Lower leg skin (tissue), 4 donors: ENCODE measurements at regions not wholly inside any gene's neighbourhood (a gene's known extent, or its start where the extent isn't known, plus 50 kb on each side); places are given as distances from the start of the nearest gene placed in this dataset.

Experiments
- DNase-seq, 2 donors: peaks; one replicate each; pipeline ENCODE4 v3.0.0-alpha.2; 2019; ENCODE audit warnings: low spot score in 2 of 2
- H3K4me3 ChIP-seq: fragments of 200-600 bp; sonication (generic); 2 replicates; pipeline ENCODE4 v1.5.1; 2017; ENCODE audit warnings: mild to moderate bottlenecking, low read depth; ENCODE audit not compliant: poor library complexity, severe bottlenecking
- POLR2A ChIP-seq, 2 donors: fragments of 450-650 bp; IDR thresholded peaks; one replicate each; pipeline ENCODE4 v1.6.1; 2016 to 2017; ENCODE audit warnings: antibody characterized with exemption in 2 of 2, mild to moderate bottlenecking in 1 of 2, moderate library complexity in 1 of 2
- WGBS, 2 donors: methylation state at CpG; one replicate each; pipeline ENCODE4 v1.1.5; 2018; 5-methylcytosine and 5-hydroxymethylcytosine counted together
- intact Hi-C: fragments of 100-400 bp; cut with DNase I; formaldehyde crosslinking; loops from one replicate; pipeline ENCODE4 v1.15.0; 2023; ENCODE audit warnings: low total_unique reads
- TF ChIP-seq, protein P1 (sequence below), 3 donors: fragments of 450-650 bp; IDR thresholded peaks; one replicate each; pipeline ENCODE4 v1.5.1; 2016; ENCODE audit warnings: antibody characterized with exemption in 3 of 3, mild to moderate bottlenecking in 3 of 3, moderate library complexity in 2 of 3

DNA sequence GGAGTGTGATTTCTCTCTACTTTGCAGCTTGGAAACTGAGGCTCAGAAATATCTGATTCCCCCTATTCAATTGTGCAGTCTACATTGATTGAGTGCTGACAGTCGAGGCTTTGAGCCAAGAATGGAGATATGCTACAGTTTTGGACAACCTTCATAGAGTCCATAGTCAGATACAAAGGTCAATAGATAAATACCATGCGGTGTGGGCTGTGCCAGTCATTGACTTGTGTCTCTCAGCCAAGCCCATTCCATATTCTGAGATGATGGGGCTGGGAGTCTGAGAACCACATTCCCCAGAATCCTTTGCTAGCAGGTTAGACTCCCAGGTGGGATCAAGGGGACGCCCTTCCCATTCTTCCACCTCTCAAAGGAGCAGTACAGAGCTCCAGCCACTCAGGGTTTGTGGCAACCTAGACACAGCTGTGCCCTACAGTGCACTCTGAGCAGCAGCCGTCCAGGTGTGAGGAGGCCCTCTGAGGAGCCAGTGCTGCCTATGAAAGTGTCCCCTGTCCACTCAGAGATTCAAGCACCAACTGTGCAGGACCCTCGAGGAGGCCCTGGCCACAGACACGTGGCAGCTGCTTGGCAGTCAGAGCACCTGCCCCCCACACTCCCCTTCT lies 348.3 kb downstream of the CYRIA start:
- TF ChIP-seq, protein P1, sequence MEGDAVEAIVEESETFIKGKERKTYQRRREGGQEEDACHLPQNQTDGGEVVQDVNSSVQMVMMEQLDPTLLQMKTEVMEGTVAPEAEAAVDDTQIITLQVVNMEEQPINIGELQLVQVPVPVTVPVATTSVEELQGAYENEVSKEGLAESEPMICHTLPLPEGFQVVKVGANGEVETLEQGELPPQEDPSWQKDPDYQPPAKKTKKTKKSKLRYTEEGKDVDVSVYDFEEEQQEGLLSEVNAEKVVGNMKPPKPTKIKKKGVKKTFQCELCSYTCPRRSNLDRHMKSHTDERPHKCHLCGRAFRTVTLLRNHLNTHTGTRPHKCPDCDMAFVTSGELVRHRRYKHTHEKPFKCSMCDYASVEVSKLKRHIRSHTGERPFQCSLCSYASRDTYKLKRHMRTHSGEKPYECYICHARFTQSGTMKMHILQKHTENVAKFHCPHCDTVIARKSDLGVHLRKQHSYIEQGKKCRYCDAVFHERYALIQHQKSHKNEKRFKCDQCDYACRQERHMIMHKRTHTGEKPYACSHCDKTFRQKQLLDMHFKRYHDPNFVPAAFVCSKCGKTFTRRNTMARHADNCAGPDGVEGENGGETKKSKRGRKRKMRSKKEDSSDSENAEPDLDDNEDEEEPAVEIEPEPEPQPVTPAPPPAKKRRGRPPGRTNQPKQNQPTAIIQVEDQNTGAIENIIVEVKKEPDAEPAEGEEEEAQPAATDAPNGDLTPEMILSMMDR (IDR thresholded peaks at IDR 0.05), result no peak
- no peak for TF ChIP-seq POLR2A (IDR thresholded peaks at IDR 0.05)
- no peak for DNase-seq
- intact Hi-C loops, result no loop called here
- WGBS, 2 donors, result 86 to 90% methylated on average over 6 of the region's 6 CpGs
- H3K4me3 ChIP-seq, result no peak overlapping the region

GRCh38 chr2:16316456-16317210 lies 349.0 kb downstream of the CYRIA start:
- H3K4me3 ChIP-seq, result no peak overlapping the region
- no peak for DNase-seq
- intact Hi-C loops, result no loop called here
- no peak for TF ChIP-seq POLR2A (IDR thresholded peaks at IDR 0.05)
- TF ChIP-seq, protein P1 (IDR thresholded peaks at IDR 0.05), result no peak
- WGBS, 2 donors, result 85 to 92% methylated on average over 16 of the region's 16 CpGs

- DNase-seq, result no peak
- WGBS, 2 donors, result 89 to 90% methylated on average over 9 of the region's 9 CpGs
- intact Hi-C loops, result no loop called here
- no peak overlapping the region for H3K4me3 ChIP-seq
- no peak for TF ChIP-seq POLR2A (IDR thresholded peaks at IDR 0.05)
- TF ChIP-seq, protein P1 (IDR thresholded peaks at IDR 0.05), result no peak
These were observed 349.7 kb downstream of the CYRIA start for GRCh38 chr2:16315908-16316307.

DNA sequence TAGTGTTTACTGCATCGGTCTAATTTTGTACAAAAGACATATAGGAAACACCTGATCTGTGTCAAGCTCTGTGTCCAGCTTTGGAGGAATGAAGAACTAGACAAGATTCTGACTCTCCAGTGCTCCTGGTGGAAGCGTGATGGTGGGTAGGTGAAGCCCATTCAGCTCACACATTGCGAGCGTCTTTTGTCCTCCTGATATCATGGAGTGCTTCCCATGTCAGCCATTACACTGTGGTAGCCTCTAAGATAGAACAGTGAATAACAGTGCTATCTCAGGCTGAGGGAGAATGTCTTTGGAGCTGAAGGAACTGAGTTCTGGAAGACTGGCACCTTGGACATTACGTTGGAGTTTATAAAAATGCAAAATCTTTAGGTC lies 350.2 kb downstream of the CYRIA start:
- no peak for DNase-seq
- TF ChIP-seq, protein P1 (IDR thresholded peaks at IDR 0.05), result no peak
- no peak for TF ChIP-seq POLR2A (IDR thresholded peaks at IDR 0.05)
- H3K4me3 ChIP-seq, result no peak overlapping the region
- intact Hi-C loops, result no loop called here
- 70 to 80% methylated on average over 5 of the region's 5 CpGs for WGBS, 2 donors

- intact Hi-C loops, result no loop called here
- 86 to 91% methylated on average over 8 of the region's 8 CpGs for WGBS, 2 donors
- TF ChIP-seq, protein P1 (IDR thresholded peaks at IDR 0.05), result no peak
- no peak for TF ChIP-seq POLR2A (IDR thresholded peaks at IDR 0.05)
- no peak for DNase-seq
- H3K4me3 ChIP-seq, result no peak overlapping the region
These were observed 350.8 kb downstream of the CYRIA start for GRCh38 chr2:16314691-16315457.
